H9 (cell line): ENCODE measurements at regions not wholly inside any gene's neighbourhood (a gene's known extent, or its start where the extent isn't known, plus 50 kb on each side); places are given as distances from the start of the nearest gene placed in this dataset.

Experiments
- DNase-seq: peaks from one replicate; pipeline ENCODE4 v3.0.0-alpha.2; 2017
- H2AFZ ChIP-seq: one replicate; pipeline ENCODE4 v1.6.1; 2013; ENCODE audit warnings: mild to moderate bottlenecking, low read length, control low read depth, moderate library complexity
- H2AK5ac ChIP-seq: 2 replicates; pipeline ENCODE4 v1.6.1; 2013; ENCODE audit warnings: low read length, control low read depth, mixed read lengths; ENCODE audit not compliant: insufficient read length
- H2BK120ac ChIP-seq: one replicate; pipeline ENCODE4 v1.6.1; 2013; ENCODE audit warnings: low read depth, mild to moderate bottlenecking, low read length, control low read depth, inconsistent platforms; ENCODE audit not compliant: poor library complexity, severe bottlenecking
- H2BK12ac ChIP-seq: 2 replicates; pipeline ENCODE4 v1.6.1; 2013; ENCODE audit warnings: low read length, control low read depth, mixed read lengths, low read depth; ENCODE audit not compliant: insufficient read length
- H2BK15ac ChIP-seq: 2 replicates; pipeline ENCODE4 v1.6.1; 2013; ENCODE audit warnings: low read depth, low read length, control low read depth
- H2BK20ac ChIP-seq: one replicate; pipeline ENCODE4 v1.6.1; 2013; ENCODE audit warnings: low read depth, mild to moderate bottlenecking, low read length, control low read depth, inconsistent platforms; ENCODE audit not compliant: poor library complexity, severe bottlenecking
- H2BK5ac ChIP-seq: 2 replicates; pipeline ENCODE4 v1.6.1; 2013; ENCODE audit warnings: low read length, control low read depth, mixed read lengths; ENCODE audit not compliant: insufficient read length
- H3K14ac ChIP-seq: 2 replicates; pipeline ENCODE4 v1.6.1; 2013; ENCODE audit warnings: low read length, control low read depth; ENCODE audit not compliant: insufficient read depth
- H3K18ac ChIP-seq: 2 replicates; pipeline ENCODE4 v1.6.1; 2013; ENCODE audit warnings: low read depth, mild to moderate bottlenecking, mixed read lengths, low read length, control low read depth; ENCODE audit not compliant: insufficient read length
- H3K23ac ChIP-seq: 2 replicates; pipeline ENCODE4 v1.6.1; 2013; ENCODE audit warnings: low read length, control low read depth, mixed read lengths, low read depth; ENCODE audit not compliant: insufficient read length
- H3K23me2 ChIP-seq: 2 replicates; pipeline ENCODE4 v1.6.1; 2013; ENCODE audit warnings: low read depth, mild to moderate bottlenecking, mixed read lengths, low read length, control low read depth; ENCODE audit not compliant: insufficient read length, poor library complexity, severe bottlenecking
- H3K27ac ChIP-seq: 2 replicates; pipeline ENCODE4 v1.5.1; 2013; ENCODE audit warnings: low read length, control low read depth, mixed read lengths, low read depth; ENCODE audit not compliant: insufficient read length
- H3K27me3 ChIP-seq: 2 replicates; pipeline ENCODE4 v1.6.1; 2013; ENCODE audit warnings: low read length, control low read depth, inconsistent platforms; ENCODE audit not compliant: insufficient read depth
- H3K4ac ChIP-seq: 2 replicates; pipeline ENCODE4 v1.6.1; 2013; ENCODE audit warnings: low read depth, mild to moderate bottlenecking, control low read depth, inconsistent platforms, low read length, moderate library complexity
- H3K4me1 ChIP-seq: 2 replicates; pipeline ENCODE4 v1.6.1; 2013; ENCODE audit warnings: low read length, control low read depth, inconsistent platforms; ENCODE audit not compliant: insufficient read depth
- H3K4me2 ChIP-seq: 2 replicates; pipeline ENCODE4 v1.6.1; 2013; ENCODE audit warnings: low read length, control low read depth, mixed read lengths; ENCODE audit not compliant: insufficient read length, insufficient read depth
- H3K56ac ChIP-seq: 2 replicates; pipeline ENCODE4 v1.6.1; 2013; ENCODE audit warnings: low read depth, mild to moderate bottlenecking, mixed read lengths, low read length, control low read depth; ENCODE audit not compliant: insufficient read length
- H3K79me1 ChIP-seq: 2 replicates; pipeline ENCODE4 v1.6.1; 2013; ENCODE audit warnings: low read depth, mild to moderate bottlenecking, moderate library complexity, low read length, control low read depth, inconsistent platforms; ENCODE audit not compliant: insufficient read depth, poor library complexity, severe bottlenecking
- H3K79me2 ChIP-seq: 2 replicates; pipeline ENCODE4 v1.6.1; 2013; ENCODE audit warnings: low read length, control low read depth, inconsistent platforms; ENCODE audit not compliant: insufficient read depth
- H3K9ac ChIP-seq: 2 replicates; pipeline ENCODE4 v1.6.1; 2013; ENCODE audit warnings: low read length, control low read depth, mixed read lengths; ENCODE audit not compliant: insufficient read length; ENCODE audit errors: extremely low read depth
- H3K9me3 ChIP-seq: one replicate; pipeline ENCODE4 v1.6.1; 2013; ENCODE audit warnings: low read depth, low read length, inconsistent platforms; ENCODE audit not compliant: control insufficient read depth
- H3T11ph ChIP-seq: one replicate; pipeline ENCODE4 v1.6.1; 2013; ENCODE audit warnings: mild to moderate bottlenecking, low read length, control low read depth, inconsistent platforms
- H4K20me1 ChIP-seq: one replicate; pipeline ENCODE4 v1.6.1; 2013; ENCODE audit not compliant: control insufficient read depth, insufficient read length, insufficient read depth
- H4K5ac ChIP-seq: 2 replicates; pipeline ENCODE4 v1.6.1; 2013; ENCODE audit warnings: low read depth, mild to moderate bottlenecking, mixed read lengths, low read length, control low read depth; ENCODE audit not compliant: insufficient read length
- H4K8ac ChIP-seq: replicated peaks from 2 replicates; pipeline ENCODE4 v1.6.1; 2013; ENCODE audit warnings: low read length, control low read depth, mixed read lengths, low read depth; ENCODE audit not compliant: insufficient read length
- H4K91ac ChIP-seq: 2 replicates; pipeline ENCODE4 v1.6.1; 2013; ENCODE audit warnings: low read depth, mild to moderate bottlenecking, moderate library complexity, mixed read lengths, low read length, control low read depth; ENCODE audit not compliant: insufficient read length
- H3K27ac Mint-ChIP-seq, 3 experiments: 2 replicates in 2 of 3; 3 replicates in 1 of 3; pipeline ENCODE4 v1.8.0; 2020 to 2021; ENCODE audit warnings: mixed read lengths in 3 of 3, mild to moderate bottlenecking in 1 of 3, moderate library complexity in 1 of 3
- H3K27me3 Mint-ChIP-seq: 2 replicates; pipeline ENCODE4 v1.8.0; 2021; ENCODE audit warnings: low read depth, mild to moderate bottlenecking, moderate library complexity, mixed read lengths
- H3K36me3 Mint-ChIP-seq, 3 experiments: 2 replicates in 2 of 3; 3 replicates in 1 of 3; pipeline ENCODE4 v1.8.0; 2020 to 2021; ENCODE audit warnings: low read depth in 3 of 3, mixed read lengths in 3 of 3; ENCODE audit not compliant: insufficient read depth in 1 of 3
- H3K4me1 Mint-ChIP-seq, 2 experiments: 2 replicates each; pipeline ENCODE4 v1.8.0; 2020; ENCODE audit warnings: mixed read lengths in 2 of 2
- H3K4me3 Mint-ChIP-seq, 2 experiments: 2 replicates in 1 of 2; 3 replicates in 1 of 2; pipeline ENCODE4 v1.8.0; 2020 to 2021; ENCODE audit warnings: mild to moderate bottlenecking in 2 of 2, mixed read lengths in 2 of 2, moderate library complexity in 1 of 2
- H3K9me3 Mint-ChIP-seq, 2 experiments: 2 replicates in 1 of 2; 3 replicates in 1 of 2; pipeline ENCODE4 v1.8.0; 2020; ENCODE audit warnings: mild to moderate bottlenecking in 2 of 2, mixed read lengths in 2 of 2, moderate library complexity in 1 of 2
- WGBS: extraction: QIAGEN DNeasy Blood & Tissue Kit; methylation state at CpG from one replicate; pipeline ENCODE4 v1.1.7; 2013; ENCODE audit warnings: missing lambda C conversion rate, low lambda C conversion rate, mixed read lengths; ENCODE audit not compliant: insufficient read length; ENCODE audit errors: extremely low coverage; 5-methylcytosine and 5-hydroxymethylcytosine counted together
- TF ChIP-seq, protein P1 (sequence below): fragments of 200-600 bp; sonication (generic); conservative IDR thresholded peaks from 3 replicates; pipeline ENCODE4 v1.8.0; 2021; ENCODE audit warnings: antibody characterized with exemption, mild to moderate bottlenecking

GRCh38 chr2:128970332-128971116 is 651.9 kb upstream of the HS6ST1 start:
- no peak for DNase-seq
- Histone ChIP-seq H3K4ac (no peak overlapping the region), H2AFZ (no peak overlapping the region), H4K8ac (no peak overlapping the region), H3K18ac (no peak overlapping the region), H2BK5ac (no peak overlapping the region), H3T11ph (no peak overlapping the region), H3K14ac (no peak overlapping the region), H3K27me3 (no peaks in the 10 kb centered on the region), H2BK20ac (no peak overlapping the region), H4K20me1 (no peaks in the 10 kb centered on the region), H2BK12ac (no peak overlapping the region), H3K27ac (no peak overlapping the region), H2BK120ac (no peak overlapping the region), H3K4me1 (no peaks in the 10 kb centered on the region), H3K56ac (no peak overlapping the region), H3K9ac (no peak overlapping the region), H2AK5ac (no peak overlapping the region), H2BK15ac (no peak overlapping the region), H3K23me2 (no peaks in the 10 kb centered on the region), H3K23ac (no peak overlapping the region), H4K5ac (no peak overlapping the region), H3K9me3 (no peaks in the 10 kb centered on the region), H3K79me1 (no peaks in the 10 kb centered on the region), H3K4me2 (no peak overlapping the region), H3K79me2 (no peaks in the 10 kb centered on the region), H4K91ac (no peak overlapping the region)
- Mint-ChIP-seq H3K27ac (no peak overlapping the region), H3K4me3 (no peak overlapping the region), H3K9me3 (peaks cover 4% of the 10 kb centered on the region in 2 experiments; a peak in 3 of 5 replicates), H3K36me3 (no peaks in the 10 kb centered on the region), H3K27me3 (peaks cover 4% of the 10 kb centered on the region), H3K4me1 (no peaks in the 10 kb centered on the region)
- WGBS: no CpG with 5 or more reads among the region's 10 CpGs
- TF ChIP-seq, protein P1, sequence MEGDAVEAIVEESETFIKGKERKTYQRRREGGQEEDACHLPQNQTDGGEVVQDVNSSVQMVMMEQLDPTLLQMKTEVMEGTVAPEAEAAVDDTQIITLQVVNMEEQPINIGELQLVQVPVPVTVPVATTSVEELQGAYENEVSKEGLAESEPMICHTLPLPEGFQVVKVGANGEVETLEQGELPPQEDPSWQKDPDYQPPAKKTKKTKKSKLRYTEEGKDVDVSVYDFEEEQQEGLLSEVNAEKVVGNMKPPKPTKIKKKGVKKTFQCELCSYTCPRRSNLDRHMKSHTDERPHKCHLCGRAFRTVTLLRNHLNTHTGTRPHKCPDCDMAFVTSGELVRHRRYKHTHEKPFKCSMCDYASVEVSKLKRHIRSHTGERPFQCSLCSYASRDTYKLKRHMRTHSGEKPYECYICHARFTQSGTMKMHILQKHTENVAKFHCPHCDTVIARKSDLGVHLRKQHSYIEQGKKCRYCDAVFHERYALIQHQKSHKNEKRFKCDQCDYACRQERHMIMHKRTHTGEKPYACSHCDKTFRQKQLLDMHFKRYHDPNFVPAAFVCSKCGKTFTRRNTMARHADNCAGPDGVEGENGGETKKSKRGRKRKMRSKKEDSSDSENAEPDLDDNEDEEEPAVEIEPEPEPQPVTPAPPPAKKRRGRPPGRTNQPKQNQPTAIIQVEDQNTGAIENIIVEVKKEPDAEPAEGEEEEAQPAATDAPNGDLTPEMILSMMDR: no peak
